ENCODE measurements at regions not wholly inside any gene's neighbourhood (a gene's known extent, or its start where the extent isn't known, plus 50 kb on each side); places are given as distances from the start of the nearest gene placed in this dataset.

GRCh38 chr10:123537188-123537961 is 128.8 kb upstream of the GPR26 start:
- DNase-seq: no peak

GRCh38 chr10:123538401-123539320 is 127.5 kb upstream of the GPR26 start:
- no peak for DNase-seq

- DNase-seq: no peak
These were observed 121.2 kb upstream of the GPR26 start for GRCh38 chr10:123544986-123545385.

GRCh38 chr10:123548770-123549169 is 117.4 kb upstream of the GPR26 start:
- DNase-seq: no peak

GRCh38 chr10:123549761-123550454 is 116.2 kb upstream of the GPR26 start:
- no peak for DNase-seq

GRCh38 chr10:123550675-123551096 is 115.5 kb upstream of the GPR26 start:
- DNase-seq: no peak

- no peak for DNase-seq
These were observed 114.9 kb upstream of the GPR26 start for GRCh38 chr10:123551259-123551658.

- DNase-seq: no peak
These were observed 113.2 kb upstream of the GPR26 start for GRCh38 chr10:123552760-123553554.

- DNase-seq: no peak
These were observed 112.2 kb upstream of the GPR26 start for GRCh38 chr10:123553810-123554430.

GRCh38 chr10:123554656-123555055 is 111.5 kb upstream of the GPR26 start:
- no peak for DNase-seq

GRCh38 chr10:123555616-123556015 is 110.5 kb upstream of the GPR26 start:
- DNase-seq: no peak

- DNase-seq: no peak
These were observed 110.1 kb upstream of the GPR26 start for GRCh38 chr10:123556049-123556448.

GRCh38 chr10:123556736-123557135 is 109.4 kb upstream of the GPR26 start:
- DNase-seq: no peak

- no peak for DNase-seq
These were observed 108.6 kb upstream of the GPR26 start for GRCh38 chr10:123557366-123558108.

- DNase-seq: no peak
These were observed 107.5 kb upstream of the GPR26 start for GRCh38 chr10:123558651-123559050.

- DNase-seq: peak; percentile 64
These were observed 106.9 kb upstream of the GPR26 start for GRCh38 chr10:123559066-123559822.

GRCh38 chr10:123559823-123560092 is 106.4 kb upstream of the GPR26 start:
- no peak for DNase-seq

GRCh38 chr10:123560301-123561140 is 105.6 kb upstream of the GPR26 start:
- DNase-seq: no peak

GRCh38 chr10:123561141-123561440 is 105.1 kb upstream of the GPR26 start:
- no peak for DNase-seq

GRCh38 chr10:123562387-123562786 is 103.8 kb upstream of the GPR26 start:
- DNase-seq: no peak

All from activated CD4-positive, CD25-positive, alpha-beta regulatory T cell treated with anti-CD3 and anti-CD28 coated beads, Interleukin-2, amount 50 U/mL, for 72 hours (primary cell).